HCT116 (cell line): ENCODE measurements at regions not wholly inside any gene's neighbourhood (a gene's known extent, or its start where the extent isn't known, plus 50 kb on each side); places are given as distances from the start of the nearest gene placed in this dataset.

Source experiments
- ATAC-seq: fragments of 200-7000 bp; cut with Tn5 transposase; 2 replicates; pipeline ENCODE4 v1.9.1; 2020; ENCODE audit warnings: mild to moderate bottlenecking, moderate library complexity
- BruUV-seq: library from RNA; stranded (reverse); fragments of 400-500 nt; replicated peaks from 2 replicates; lab custom pipeline; 2021; lab: Mats Ljungman, UMichigan
- CTCF ChIA-PET: fragments of 300-600 bp; sonication (Branson Sonifier 250); formaldehyde crosslinking; loops from one replicate; lab custom pipeline; 2021; ENCODE audit warnings: antibody characterized with exemption; lab: Charles Lee
- POLR2A ChIA-PET: fragments of 300-600, 350-600 bp; sonication (Branson Sonifier 250); formaldehyde crosslinking; loops from one replicate; lab custom pipeline; 2021; ENCODE audit warnings: antibody characterized with exemption; lab: Charles Lee
- RAD21 ChIA-PET, 2 experiments: fragments of 300-600 bp; sonication (Branson Sonifier 250); formaldehyde crosslinking; loops; one replicate each; lab custom pipeline; 2023; ENCODE audit warnings: low total read pairs in 2 of 2; ENCODE audit not compliant: uncharacterized antibody in 2 of 2, unreplicated experiment in 2 of 2, low non-redundant PET in 1 of 2; lab: Charles Lee
- DNase-seq: peaks from one replicate; pipeline ENCODE4 v3.0.0-alpha.2; 2010; ENCODE audit warnings: low read depth, low spot score
- H2AFZ ChIP-seq: fragments of 200-600 bp; shearing (Covaris generic), sonication (generic); 2 replicates; pipeline ENCODE4 v1.6.1; 2017; ENCODE audit warnings: low read depth, mixed run types, mixed read lengths, antibody characterized with exemption, low read length; ENCODE audit not compliant: poor library complexity, severe bottlenecking
- H3K27ac ChIP-seq: 2 replicates; pipeline ENCODE4 v1.5.1; 2012; ENCODE audit warnings: low read depth, low read length
- H3K27me3 ChIP-seq: fragments of 200-600 bp; sonication (generic); 2 replicates; pipeline ENCODE4 v1.6.1; 2016; ENCODE audit warnings: mixed run types, low read length, mixed read lengths; ENCODE audit not compliant: insufficient read depth
- H3K36me3 ChIP-seq, 2 experiments: fragments of 200-500 bp in 1 of 2; fragments of 200-600 bp in 1 of 2; sonication (Bioruptor generic) in 1 of 2; sonication (generic) in 1 of 2; 2 replicates each; pipeline versions ENCODE4 v1.5.1 to v1.6.1; 2014 to 2016; ENCODE audit warnings: low read length in 2 of 2, inconsistent platforms in 1 of 2, mixed read lengths in 1 of 2, mixed run types in 1 of 2; ENCODE audit not compliant: insufficient read depth in 2 of 2, control insufficient read depth in 1 of 2
- H3K4me1 ChIP-seq, 2 experiments: fragments of 200-600 bp in 1 of 2; sonication (generic) in 1 of 2; 2 replicates each; pipeline versions ENCODE4 v1.5.1 to v1.6.1; 2012 to 2017; ENCODE audit warnings: low read length in 2 of 2, inconsistent platforms in 1 of 2, mild to moderate bottlenecking in 1 of 2, mixed read lengths in 1 of 2, mixed run types in 1 of 2, moderate library complexity in 1 of 2; ENCODE audit not compliant: insufficient read depth in 2 of 2, control insufficient read depth in 1 of 2
- H3K4me2 ChIP-seq: fragments of 200-600 bp; sonication (generic); 2 replicates; pipeline ENCODE4 v1.6.1; 2017; ENCODE audit warnings: mixed run types, low read length, mixed read lengths
- H3K4me3 ChIP-seq, 2 experiments: fragments of 200-600 bp in 1 of 2; sonication (generic) in 1 of 2; replicated peaks in 1 of 2; 2 replicates each; pipeline ENCODE4 v1.5.1; 2011 to 2016; ENCODE audit warnings: low read length in 2 of 2, control low read depth in 1 of 2, low read depth in 1 of 2, mild to moderate bottlenecking in 1 of 2, mixed read lengths in 1 of 2, mixed run types in 1 of 2
- H3K79me2 ChIP-seq: fragments of 200-600 bp; sonication (generic); 2 replicates; pipeline ENCODE4 v1.6.1; 2017; ENCODE audit warnings: mild to moderate bottlenecking, mixed run types, low read length, moderate library complexity, mixed read lengths; ENCODE audit not compliant: insufficient read depth
- H3K9ac ChIP-seq: fragments of 200-600 bp; sonication (generic); 2 replicates; pipeline ENCODE4 v1.6.1; 2016; ENCODE audit warnings: low read length, mixed read lengths
- H3K9me2 ChIP-seq: fragments of 200-600 bp; sonication (generic), shearing (Covaris generic); 2 replicates; pipeline ENCODE4 v1.6.1; 2017; ENCODE audit warnings: mixed run types, mild to moderate bottlenecking, moderate library complexity; ENCODE audit not compliant: insufficient read depth
- H3K9me3 ChIP-seq, 2 experiments: fragments of 200-500 bp in 1 of 2; fragments of 200-600 bp in 1 of 2; sonication (Bioruptor generic) in 1 of 2; sonication (generic) in 1 of 2; 2 replicates each; pipeline ENCODE4 v1.6.1; 2014 to 2017; ENCODE audit warnings: low read length in 2 of 2, mixed read lengths in 2 of 2, inconsistent platforms in 1 of 2, low read depth in 1 of 2, mild to moderate bottlenecking in 1 of 2, mixed run types in 1 of 2, moderate library complexity in 1 of 2; ENCODE audit not compliant: control insufficient read depth in 1 of 2, insufficient read depth in 1 of 2
- H4K20me1 ChIP-seq: fragments of 200-600 bp; sonication (generic), shearing (Covaris generic); 2 replicates; pipeline ENCODE4 v1.6.1; 2017; ENCODE audit warnings: mixed run types, mild to moderate bottlenecking, moderate library complexity; ENCODE audit not compliant: insufficient read depth
- REST ChIP-seq: IDR thresholded peaks from 2 replicates; pipeline ENCODE4 v1.6.1; 2012; ENCODE audit warnings: low read depth
- SIN3A ChIP-seq: IDR thresholded peaks from 2 replicates; pipeline ENCODE4 v1.6.1; 2012; ENCODE audit warnings: low read depth
- TCF7L2 ChIP-seq: IDR thresholded peaks from 2 replicates; pipeline ENCODE4 v1.7.0; 2011; ENCODE audit warnings: borderline replicate concordance, inconsistent platforms; ENCODE audit not compliant: insufficient read depth, insufficient read length; ENCODE audit errors: extremely low read depth
- YY1 ChIP-seq: IDR thresholded peaks from 2 replicates; pipeline ENCODE4 v1.6.1; 2011; ENCODE audit warnings: low read length, low read depth, moderate library complexity, mild to moderate bottlenecking; ENCODE audit not compliant: insufficient replicate concordance; ENCODE audit errors: extremely low read depth
- ZFX ChIP-seq: fragments of 450-650 bp; IDR thresholded peaks from 2 replicates; pipeline ENCODE4 v1.6.1; 2017
- intact Hi-C: fragments of 100-400 bp; cut with micrococcal nuclease; formaldehyde crosslinking; loops from 2 replicates; pipeline ENCODE4 v1.10.0; 2022

- ChIA-PET CTCF (no interaction called here), POLR2A (no interaction called here), RAD21 (no interaction called here)
- H3K4me2 ChIP-seq, result no peak overlapping the region
- DNase-seq (no peak), ATAC-seq (no peak)
- BruUV-seq, result no TSS peak
- 0 out of 2 replicates have a peak, but pooled peaks cover 5% of the 10 kb centered on the region for H3K27me3 ChIP-seq
- no peaks in the 10 kb centered on the region for H3K4me1 ChIP-seq
- no peaks in the 10 kb centered on the region for H3K36me3 ChIP-seq
- H3K4me3 ChIP-seq, result no peak overlapping the region
- no peaks in the 10 kb centered on the region for H3K9me3 ChIP-seq
- intact Hi-C loops, result no loop called here
- H3K9ac ChIP-seq, result no peak overlapping the region
- no peak overlapping the region for H3K27ac ChIP-seq
- no peaks in the 10 kb centered on the region for H3K9me2 ChIP-seq
- no peak overlapping the region for H2AFZ ChIP-seq
- H4K20me1 ChIP-seq, result no peaks in the 10 kb centered on the region
- H3K79me2 ChIP-seq, result no peaks in the 10 kb centered on the region
- TF ChIP-seq ZFX (no peak), YY1 (no peak), SIN3A (no peak), REST (no peak), TCF7L2 (no peak)
Observed at GRCh38 chr13:76768384-76768783, 117.8 kb downstream of the KCTD12 start.

GRCh38 chr13:76764916-76765315, 121.3 kb downstream of the KCTD12 start:
- Histone ChIP-seq H3K4me2 (no peak overlapping the region), H3K4me1 (no peaks in the 10 kb centered on the region), H3K27ac (no peak overlapping the region), H3K79me2 (no peaks in the 10 kb centered on the region), H2AFZ (no peak overlapping the region), H3K4me3 (no peak overlapping the region), H3K9me2 (no peaks in the 10 kb centered on the region), H3K36me3 (no peaks in the 10 kb centered on the region), H3K27me3 (0 out of 2 replicates have a peak, but pooled peaks cover 3% of the 10 kb centered on the region), H3K9ac (no peak overlapping the region), H4K20me1 (no peaks in the 10 kb centered on the region), H3K9me3 (no peaks in the 10 kb centered on the region)
- intact Hi-C loops, result no loop called here
- ATAC-seq (no peak), DNase-seq (no peak)
- ChIA-PET RAD21 (no interaction called here), CTCF (no interaction called here), POLR2A (no interaction called here)
- no TSS peak for BruUV-seq
- TF ChIP-seq ZFX, result 0 out of 2 replicates have a peak, but pooled peaks have one; percentile 9
- no peak for TF ChIP-seq TCF7L2
